NT2/D1 (cell line): ENCODE measurements at regions not wholly inside any gene's neighbourhood (a gene's known extent, or its start where the extent isn't known, plus 50 kb on each side); places are given as distances from the start of the nearest gene placed in this dataset.
"Not testable (repeated sequence)": the region's sequence is repeated elsewhere in the genome, so short reads cannot be mapped to it uniquely, and the experiment has no call there.

Experiments
- DNase-seq: peaks from one replicate; pipeline ENCODE4 v3.0.0-alpha.2; 2011; ENCODE audit warnings: low read depth, low spot score
- H3K27me3 ChIP-seq: 2 replicates; pipeline ENCODE4 v1.6.0; 2011; ENCODE audit warnings: mild to moderate bottlenecking; ENCODE audit not compliant: insufficient read length, insufficient read depth
- H3K36me3 ChIP-seq: 2 replicates; pipeline ENCODE4 v1.6.1; 2011; ENCODE audit warnings: mild to moderate bottlenecking, low read length, mixed read lengths; ENCODE audit not compliant: insufficient read depth, insufficient read length
- H3K4me1 ChIP-seq: 2 replicates; pipeline ENCODE4 v1.5.1; 2011; ENCODE audit not compliant: insufficient read depth, insufficient read length
- H3K4me3 ChIP-seq: 2 replicates; pipeline ENCODE4 v1.5.1; 2011; ENCODE audit warnings: low read depth; ENCODE audit not compliant: insufficient read length
- H3K9ac ChIP-seq: 2 replicates; pipeline ENCODE4 v1.6.0; 2011; ENCODE audit warnings: low read depth; ENCODE audit not compliant: insufficient read length
- H3K9me3 ChIP-seq: 2 replicates; pipeline ENCODE4 v1.5.1; 2011; ENCODE audit warnings: mild to moderate bottlenecking, low read length; ENCODE audit not compliant: insufficient read depth
- SUZ12 ChIP-seq: IDR thresholded peaks from 2 replicates; pipeline ENCODE4 v1.6.1; 2011; ENCODE audit not compliant: insufficient read length, insufficient read depth; ENCODE audit errors: extremely low read depth
- YY1 ChIP-seq: IDR thresholded peaks from 2 replicates; pipeline ENCODE4 v1.6.1; 2011; ENCODE audit not compliant: insufficient read length, insufficient read depth
- ZNF274 ChIP-seq: IDR thresholded peaks from 2 replicates; pipeline ENCODE4 v1.6.1; 2011; ENCODE audit warnings: mild to moderate bottlenecking, low read depth, low read length

- no peak for DNase-seq
- Histone ChIP-seq H3K4me3 (no peak overlapping the region), H3K27me3 (peaks cover 3% of the 10 kb centered on the region), H3K9me3 (no peaks in the 10 kb centered on the region), H3K36me3 (no peaks in the 10 kb centered on the region), H3K4me1 (no peaks in the 10 kb centered on the region), H3K9ac (no peak overlapping the region)
- no peak for TF ChIP-seq SUZ12
- TF ChIP-seq ZNF274, result no peak
- TF ChIP-seq YY1, result no peak
Observed at GRCh38 chr16:29114574-29114973, 129.7 kb downstream of the LAT start.

- H3K27me3 ChIP-seq, H3K4me3 ChIP-seq, H3K36me3 ChIP-seq, H3K4me1 ChIP-seq, DNase-seq, H3K9ac ChIP-seq, H3K9me3 ChIP-seq: not testable (repeated sequence)
Observed at GRCh38 chr16:29113446-29113845, 128.6 kb downstream of the LAT start.

GRCh38 chr16:29112755-29113347 is 128.0 kb downstream of the LAT start:
- TF ChIP-seq SUZ12, result no peak
- TF ChIP-seq ZNF274, result no peak
- no peak for TF ChIP-seq YY1
- DNase-seq, result no peak
- H3K36me3 ChIP-seq, result no peaks in the 10 kb centered on the region
- no peaks in the 10 kb centered on the region for H3K9me3 ChIP-seq
- no peak overlapping the region for H3K9ac ChIP-seq
- H3K27me3 ChIP-seq, result peaks cover 3% of the 10 kb centered on the region
- no peak overlapping the region for H3K4me3 ChIP-seq
- peaks cover under 1% of the 10 kb centered on the region for H3K4me1 ChIP-seq

- not testable (repeated sequence) for H3K36me3 ChIP-seq, H3K4me1 ChIP-seq, H3K9me3 ChIP-seq, H3K9ac ChIP-seq, H3K4me3 ChIP-seq, DNase-seq, H3K27me3 ChIP-seq
Observed at GRCh38 chr16:29111901-29112680, 127.2 kb downstream of the LAT start.

GRCh38 chr16:29111421-29111820 is 126.6 kb downstream of the LAT start:
- peaks cover 7% of the 10 kb centered on the region for H3K27me3 ChIP-seq
- TF ChIP-seq SUZ12 (no peak), ZNF274 (no peak), YY1 (no peak)
- H3K9me3 ChIP-seq, result no peaks in the 10 kb centered on the region
- H3K9ac ChIP-seq, result no peak overlapping the region
- H3K4me1 ChIP-seq, result peaks cover 6% of the 10 kb centered on the region
- H3K4me3 ChIP-seq, result no peak overlapping the region
- H3K36me3 ChIP-seq, result no peaks in the 10 kb centered on the region
- no peak for DNase-seq

GRCh38 chr16:29108625-29109169 is 123.8 kb downstream of the LAT start:
- not testable (repeated sequence) for H3K9ac ChIP-seq, DNase-seq, H3K4me3 ChIP-seq, H3K36me3 ChIP-seq, H3K27me3 ChIP-seq, H3K9me3 ChIP-seq, H3K4me1 ChIP-seq

GRCh38 chr16:29107299-29107698 is 122.4 kb downstream of the LAT start:
- Histone ChIP-seq H3K9ac (peak overlapping the region; percentile 58), H3K9me3 (no peaks in the 10 kb centered on the region), H3K4me3 (peak overlapping the region; percentile 22), H3K36me3 (no peaks in the 10 kb centered on the region), H3K27me3 (peaks cover 4% of the 10 kb centered on the region), H3K4me1 (peaks cover 6% of the 10 kb centered on the region)
- no peak for DNase-seq
- TF ChIP-seq YY1, result no peak
- no peak for TF ChIP-seq SUZ12
- no peak for TF ChIP-seq ZNF274

- DNase-seq, H3K9ac ChIP-seq, H3K27me3 ChIP-seq, H3K9me3 ChIP-seq, H3K36me3 ChIP-seq, H3K4me1 ChIP-seq: not testable (repeated sequence)
- H3K4me3 ChIP-seq, result peak overlapping the region; percentile 22
Observed at GRCh38 chr16:29106259-29106908, 121.5 kb downstream of the LAT start.

GRCh38 chr16:29104600-29104999 is 119.7 kb downstream of the LAT start:
- not testable (repeated sequence) for H3K36me3 ChIP-seq, DNase-seq

GRCh38 chr16:29097965-29098364 is 113.1 kb downstream of the LAT start:
- H3K9ac ChIP-seq, H3K9me3 ChIP-seq, H3K4me3 ChIP-seq, H3K36me3 ChIP-seq, DNase-seq, H3K4me1 ChIP-seq, H3K27me3 ChIP-seq: not testable (repeated sequence)

More at GRCh38 chr16:29104600-29104999, 119.7 kb downstream of the LAT start:
- H3K4me3 ChIP-seq, H3K27me3 ChIP-seq, H3K9me3 ChIP-seq, H3K4me1 ChIP-seq, H3K9ac ChIP-seq: not testable (repeated sequence)
